Activated naive CD8-positive, alpha-beta T cell (primary cell): ENCODE measurements at regions not wholly inside any gene's neighbourhood (a gene's known extent, or its start where the extent isn't known, plus 50 kb on each side); places are given as distances from the start of the nearest gene placed in this dataset.
"Not testable (repeated sequence)": the region's sequence is repeated elsewhere in the genome, so short reads cannot be mapped to it uniquely, and the experiment has no call there.

ENCODE experiments used
- H3K27ac Mint-ChIP-seq: one replicate; pipeline ENCODE4 v1.8.0; 2021; ENCODE audit warnings: mixed read lengths
- H3K27me3 Mint-ChIP-seq: one replicate; pipeline ENCODE4 v1.8.0; 2021; ENCODE audit warnings: mixed read lengths
- H3K36me3 Mint-ChIP-seq: one replicate; pipeline ENCODE4 v1.8.0; 2021; ENCODE audit warnings: mixed read lengths
- H3K4me1 Mint-ChIP-seq: one replicate; pipeline ENCODE4 v1.8.0; 2021; ENCODE audit warnings: low read depth, mixed read lengths
- H3K4me3 Mint-ChIP-seq: one replicate; pipeline ENCODE4 v1.8.0; 2021; ENCODE audit warnings: mild to moderate bottlenecking, mixed read lengths
- H3K9me3 Mint-ChIP-seq: one replicate; pipeline ENCODE4 v1.8.0; 2021; ENCODE audit warnings: low read depth, mixed read lengths

DNA sequence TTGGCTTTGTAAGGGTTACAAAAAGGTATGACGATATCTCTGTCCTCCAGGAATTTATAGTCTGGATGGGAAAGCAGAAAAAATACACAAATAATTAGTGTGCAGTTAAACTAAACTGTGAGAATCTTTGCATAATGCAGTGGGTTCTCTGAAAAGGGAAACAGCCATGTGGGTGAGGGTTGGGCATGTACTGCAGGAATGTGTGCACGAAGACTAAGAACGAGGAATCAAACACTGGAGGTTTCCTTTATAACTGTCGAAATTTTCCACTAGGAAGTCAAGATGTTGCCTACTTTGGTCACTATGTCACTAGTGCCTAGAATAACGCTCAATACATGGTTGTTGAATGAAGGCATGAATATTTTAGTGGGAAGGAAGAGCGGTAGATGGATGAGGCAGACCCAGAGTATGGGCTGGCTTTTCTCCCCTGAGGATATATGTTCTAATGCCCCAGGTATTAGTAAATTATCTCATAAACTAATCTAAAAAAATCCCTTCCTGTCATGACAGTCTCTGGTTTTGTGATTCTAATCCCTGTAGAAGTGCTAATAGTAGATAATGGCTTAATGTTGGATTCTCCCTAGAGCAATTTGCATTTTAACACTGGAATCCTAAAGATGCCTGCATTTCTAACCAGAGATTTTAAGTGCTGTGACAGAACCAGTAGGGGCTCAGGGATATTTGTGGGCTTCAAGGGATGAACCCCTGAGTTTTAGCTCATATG lies 227.3 kb downstream of the NMUR2 start:
- Mint-ChIP-seq H3K27ac (no peak overlapping the region), H3K4me1 (no peaks in the 10 kb centered on the region), H3K9me3 (peaks cover 3% of the 10 kb centered on the region), H3K4me3 (no peak overlapping the region), H3K27me3 (peaks cover 8% of the 10 kb centered on the region), H3K36me3 (peaks cover 6% of the 10 kb centered on the region)

GRCh38 chr5:152171888-152172287 lies 233.2 kb downstream of the NMUR2 start:
- Mint-ChIP-seq H3K36me3 (peaks cover 6% of the 10 kb centered on the region), H3K27me3 (peaks cover 13% of the 10 kb centered on the region), H3K4me3 (no peak overlapping the region), H3K4me1 (no peaks in the 10 kb centered on the region), H3K27ac (no peak overlapping the region), H3K9me3 (no peaks in the 10 kb centered on the region)

- H3K9me3 Mint-ChIP-seq: no peaks in the 10 kb centered on the region
- H3K4me1 Mint-ChIP-seq: no peaks in the 10 kb centered on the region
- H3K36me3 Mint-ChIP-seq: peaks cover 6% of the 10 kb centered on the region
- no peak overlapping the region for H3K27ac Mint-ChIP-seq
- peaks cover 13% of the 10 kb centered on the region for H3K27me3 Mint-ChIP-seq
- no peak overlapping the region for H3K4me3 Mint-ChIP-seq
Measured at GRCh38 chr5:152170350-152170749, 234.7 kb downstream of the NMUR2 start.

GRCh38 chr5:152164860-152165259 lies 240.2 kb upstream of the GLRA1 start:
- Mint-ChIP-seq H3K4me1 (peaks cover 3% of the 10 kb centered on the region), H3K9me3 (no peaks in the 10 kb centered on the region), H3K27me3 (peaks cover 6% of the 10 kb centered on the region), H3K36me3 (peaks cover 3% of the 10 kb centered on the region), H3K27ac (no peak overlapping the region), H3K4me3 (no peak overlapping the region)

GRCh38 chr5:152159894-152160293 lies 235.2 kb upstream of the GLRA1 start:
- H3K27ac Mint-ChIP-seq, H3K4me1 Mint-ChIP-seq, H3K9me3 Mint-ChIP-seq, H3K4me3 Mint-ChIP-seq, H3K36me3 Mint-ChIP-seq, H3K27me3 Mint-ChIP-seq: not testable (repeated sequence)

- not testable (repeated sequence) for H3K36me3 Mint-ChIP-seq, H3K27ac Mint-ChIP-seq, H3K9me3 Mint-ChIP-seq, H3K4me1 Mint-ChIP-seq, H3K27me3 Mint-ChIP-seq, H3K4me3 Mint-ChIP-seq
Measured at GRCh38 chr5:152154452-152154851, 229.8 kb upstream of the GLRA1 start.

DNA sequence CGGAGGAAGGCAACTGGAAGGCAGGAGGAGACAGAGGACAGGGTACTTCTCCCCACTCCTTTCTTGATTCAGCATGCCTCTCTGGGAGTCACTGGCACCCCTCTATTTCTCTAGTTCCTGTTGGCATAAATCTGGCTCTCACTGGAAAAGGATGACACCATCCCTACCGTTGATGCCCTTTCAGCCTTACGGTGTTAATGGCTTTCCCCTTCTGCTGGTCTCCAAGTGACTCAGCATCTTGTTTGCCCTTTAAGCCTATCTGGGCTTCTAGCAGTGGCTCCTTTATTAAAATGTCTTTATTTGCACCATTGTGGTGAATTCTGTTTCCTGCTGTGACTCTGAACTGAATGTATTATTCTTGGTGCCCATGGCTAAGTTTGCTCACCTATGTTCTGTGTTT lies 227.3 kb upstream of the GLRA1 start:
- H3K36me3 Mint-ChIP-seq: peaks cover 3% of the 10 kb centered on the region
- no peaks in the 10 kb centered on the region for H3K4me1 Mint-ChIP-seq
- H3K27me3 Mint-ChIP-seq: no peaks in the 10 kb centered on the region
- no peak overlapping the region for H3K4me3 Mint-ChIP-seq
- no peak overlapping the region for H3K27ac Mint-ChIP-seq
- H3K9me3 Mint-ChIP-seq: no peaks in the 10 kb centered on the region

GRCh38 chr5:152151113-152151512 lies 226.5 kb upstream of the GLRA1 start:
- Mint-ChIP-seq H3K4me3 (no peak overlapping the region), H3K4me1 (no peaks in the 10 kb centered on the region), H3K9me3 (no peaks in the 10 kb centered on the region), H3K27ac (no peak overlapping the region), H3K36me3 (peaks cover 3% of the 10 kb centered on the region), H3K27me3 (no peaks in the 10 kb centered on the region)

- H3K36me3 Mint-ChIP-seq: no peaks in the 10 kb centered on the region
- H3K4me1 Mint-ChIP-seq: no peaks in the 10 kb centered on the region
- no peaks in the 10 kb centered on the region for H3K27me3 Mint-ChIP-seq
- no peak overlapping the region for H3K27ac Mint-ChIP-seq
- H3K4me3 Mint-ChIP-seq: no peak overlapping the region
- H3K9me3 Mint-ChIP-seq: no peaks in the 10 kb centered on the region
Measured at GRCh38 chr5:152147286-152147685, 222.6 kb upstream of the GLRA1 start.

DNA sequence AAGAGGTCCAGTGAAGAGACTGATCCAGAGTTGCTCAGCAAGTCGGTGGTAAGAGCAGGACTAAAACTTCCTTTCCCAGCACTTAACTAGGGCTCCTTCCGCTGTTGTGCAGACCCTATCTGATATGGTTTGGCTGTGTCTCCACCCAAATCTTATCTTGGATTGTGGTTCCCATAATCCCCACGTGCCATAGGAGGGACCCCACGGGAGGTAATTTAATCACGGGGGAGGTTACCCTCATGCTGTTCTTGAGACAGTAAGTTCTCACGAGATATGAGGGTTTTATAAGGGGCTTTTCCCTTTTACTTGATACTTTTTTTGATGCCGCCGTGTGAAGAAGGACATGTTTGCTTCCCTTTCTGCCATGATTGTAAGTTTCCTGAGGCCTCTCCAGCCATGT lies 221.9 kb upstream of the GLRA1 start:
- Mint-ChIP-seq H3K36me3 (no peaks in the 10 kb centered on the region), H3K27me3 (no peaks in the 10 kb centered on the region), H3K27ac (no peak overlapping the region), H3K4me3 (no peak overlapping the region), H3K4me1 (no peaks in the 10 kb centered on the region), H3K9me3 (no peaks in the 10 kb centered on the region)

GRCh38 chr5:152144556-152144955 lies 219.9 kb upstream of the GLRA1 start:
- H3K4me3 Mint-ChIP-seq: no peak overlapping the region
- no peaks in the 10 kb centered on the region for H3K9me3 Mint-ChIP-seq
- no peaks in the 10 kb centered on the region for H3K36me3 Mint-ChIP-seq
- H3K4me1 Mint-ChIP-seq: no peaks in the 10 kb centered on the region
- no peak overlapping the region for H3K27ac Mint-ChIP-seq
- H3K27me3 Mint-ChIP-seq: no peaks in the 10 kb centered on the region

DNA sequence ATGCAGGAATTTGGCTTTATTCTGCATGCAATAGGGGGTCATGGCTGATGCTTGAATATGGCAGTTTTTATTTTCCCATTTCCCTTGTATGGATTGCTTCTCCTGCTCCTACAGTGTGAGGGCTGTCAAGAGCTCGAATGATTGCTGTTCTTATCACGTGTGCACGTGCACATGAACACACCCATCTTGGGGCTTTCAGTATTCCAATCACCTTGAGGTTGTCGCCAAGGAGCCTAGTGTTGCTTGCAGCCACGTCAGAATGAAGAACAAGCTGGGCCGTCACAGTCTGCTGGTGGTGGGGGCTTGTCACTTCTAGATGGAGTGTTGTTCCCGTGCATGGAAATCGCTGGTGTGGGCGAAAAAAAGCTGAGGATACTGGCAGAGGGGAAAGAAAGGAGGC lies 219.4 kb upstream of the GLRA1 start:
- Mint-ChIP-seq H3K27ac (no peak overlapping the region), H3K27me3 (no peaks in the 10 kb centered on the region), H3K9me3 (no peaks in the 10 kb centered on the region), H3K36me3 (no peaks in the 10 kb centered on the region), H3K4me3 (no peak overlapping the region), H3K4me1 (no peaks in the 10 kb centered on the region)

GRCh38 chr5:152142840-152143469 lies 218.3 kb upstream of the GLRA1 start:
- H3K4me1 Mint-ChIP-seq: no peaks in the 10 kb centered on the region
- H3K9me3 Mint-ChIP-seq: no peaks in the 10 kb centered on the region
- no peak overlapping the region for H3K27ac Mint-ChIP-seq
- H3K4me3 Mint-ChIP-seq: no peak overlapping the region
- H3K36me3 Mint-ChIP-seq: no peaks in the 10 kb centered on the region
- no peaks in the 10 kb centered on the region for H3K27me3 Mint-ChIP-seq

- no peak overlapping the region for H3K4me3 Mint-ChIP-seq
- no peaks in the 10 kb centered on the region for H3K27me3 Mint-ChIP-seq
- no peaks in the 10 kb centered on the region for H3K4me1 Mint-ChIP-seq
- no peaks in the 10 kb centered on the region for H3K9me3 Mint-ChIP-seq
- no peaks in the 10 kb centered on the region for H3K36me3 Mint-ChIP-seq
- H3K27ac Mint-ChIP-seq: no peak overlapping the region
Measured at GRCh38 chr5:152140347-152140746, 215.7 kb upstream of the GLRA1 start.

DNA sequence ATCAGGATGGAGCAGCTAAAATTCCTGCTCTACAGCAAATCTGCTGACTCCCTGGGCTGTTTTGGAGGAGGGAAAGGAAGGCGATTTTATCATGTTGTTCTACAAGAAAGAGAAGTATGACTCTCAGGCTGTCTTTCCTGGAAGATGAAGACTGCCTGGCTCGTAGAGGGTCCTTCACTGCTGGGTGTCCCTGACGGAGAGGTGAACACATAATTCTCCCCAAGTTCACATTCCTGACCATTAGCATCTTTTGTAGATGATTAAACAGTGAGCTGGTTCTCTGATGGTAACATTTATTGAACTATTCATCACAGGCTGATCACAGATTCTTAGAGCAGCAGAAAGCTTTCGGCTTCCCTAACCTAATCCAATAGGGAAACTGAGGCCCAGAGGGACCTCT lies 212.4 kb upstream of the GLRA1 start:
- H3K4me1 Mint-ChIP-seq: no peaks in the 10 kb centered on the region
- no peak overlapping the region for H3K4me3 Mint-ChIP-seq
- H3K27ac Mint-ChIP-seq: no peak overlapping the region
- no peaks in the 10 kb centered on the region for H3K9me3 Mint-ChIP-seq
- H3K36me3 Mint-ChIP-seq: no peaks in the 10 kb centered on the region
- H3K27me3 Mint-ChIP-seq: no peaks in the 10 kb centered on the region

- no peaks in the 10 kb centered on the region for H3K36me3 Mint-ChIP-seq
- no peak overlapping the region for H3K27ac Mint-ChIP-seq
- H3K4me1 Mint-ChIP-seq: no peaks in the 10 kb centered on the region
- no peaks in the 10 kb centered on the region for H3K27me3 Mint-ChIP-seq
- no peaks in the 10 kb centered on the region for H3K9me3 Mint-ChIP-seq
- no peak overlapping the region for H3K4me3 Mint-ChIP-seq
Measured at GRCh38 chr5:152136321-152136720, 211.7 kb upstream of the GLRA1 start.
